ENCODE measurements at regions not wholly inside any gene's neighbourhood (a gene's known extent, or its start where the extent isn't known, plus 50 kb on each side); places are given as distances from the start of the nearest gene placed in this dataset.

DNA sequence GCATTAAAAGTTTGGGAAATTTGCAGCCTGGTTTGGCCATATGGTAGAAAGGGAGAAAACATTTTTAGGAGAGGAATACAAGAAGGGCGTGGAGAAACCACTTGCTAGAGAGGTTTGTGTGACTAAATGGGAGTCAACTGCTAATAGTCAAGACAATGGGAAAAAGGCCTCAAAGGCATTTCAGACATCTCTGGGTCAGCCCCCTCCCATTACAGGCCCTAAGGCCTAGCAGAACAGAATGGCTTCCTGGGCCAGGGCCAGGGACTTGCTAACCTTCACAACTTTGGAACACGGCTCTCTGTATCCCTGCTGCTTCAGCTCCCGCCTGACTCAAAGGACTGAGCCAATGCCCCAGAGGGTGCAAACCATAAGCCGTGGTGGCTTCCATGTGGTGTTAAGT, 752.3 kb upstream of the ADAMTS5 start:
- ChIA-PET POLR2A (no interaction called here), CTCF (no interaction called here)
- no peak for DNase-seq (ENCODE audit: extremely low spot score)
- TF ChIP-seq CTCF (IDR thresholded peaks at IDR 0.05; ENCODE audit: control extremely low read depth, extremely low read depth, low read depth, missing control alignments): no peak

GRCh38 chr21:27715131-27715530, 748.2 kb upstream of the ADAMTS5 start:
- ChIA-PET POLR2A (no interaction called here), CTCF (no interaction called here)
- no peak for TF ChIP-seq CTCF (IDR thresholded peaks at IDR 0.05; ENCODE audit: control extremely low read depth, extremely low read depth, low read depth, missing control alignments)
- no peak for DNase-seq (ENCODE audit: extremely low spot score)

DNA sequence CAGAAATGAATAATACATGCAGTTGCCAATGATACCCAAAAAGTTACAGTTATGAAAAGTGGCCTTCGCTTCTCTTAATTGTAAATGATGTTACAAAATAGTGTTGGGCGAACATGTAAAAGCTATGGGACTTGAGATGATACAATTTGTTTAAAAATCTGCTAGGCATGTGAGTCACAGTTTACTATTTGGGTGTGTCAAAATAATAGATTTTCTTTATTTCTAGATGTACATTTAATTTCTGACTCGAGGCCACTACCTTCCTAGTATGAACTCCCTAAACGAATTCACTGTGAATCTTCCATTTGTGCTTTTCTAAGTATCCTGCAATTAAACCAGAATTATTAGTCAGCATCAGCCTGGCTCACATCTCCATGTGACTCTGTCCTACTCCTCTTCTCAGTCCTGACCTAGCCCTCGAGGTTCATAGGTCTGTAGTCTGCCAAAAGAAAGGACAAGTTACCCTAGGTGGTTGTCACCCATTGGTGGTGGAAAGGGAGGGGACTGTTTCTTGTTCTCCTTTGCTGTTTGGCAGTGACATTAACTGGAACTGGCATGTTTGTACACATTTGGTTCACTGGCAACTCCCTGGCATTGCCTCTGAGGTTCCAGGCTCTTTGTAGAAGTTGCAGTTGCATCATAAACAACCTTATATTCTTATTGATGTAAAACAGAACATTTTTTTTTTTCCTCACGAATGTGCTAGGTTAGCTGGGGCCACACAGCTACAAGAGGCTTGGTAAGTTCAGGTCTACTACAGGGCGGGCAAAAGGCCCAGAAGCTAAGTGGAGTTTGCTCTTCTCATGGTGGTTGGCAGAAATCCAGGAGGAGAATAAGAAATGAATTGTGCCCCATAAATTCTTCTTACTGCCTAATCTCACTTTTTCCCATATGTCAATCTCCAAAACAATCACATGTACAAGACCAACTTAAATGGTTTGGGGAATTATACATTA, 746.5 kb upstream of the ADAMTS5 start:
- ChIA-PET POLR2A (no interaction called here), CTCF (interaction anchor here (1.1 to 1.3 kb wide), 3 partner anchors 10 to 13 kb away, joined by 3 to 4 read pairs (median 4); no protein-coding TSS in a partner anchor)
- TF ChIP-seq CTCF (IDR thresholded peaks at IDR 0.05; ENCODE audit: control extremely low read depth, extremely low read depth, low read depth, missing control alignments): no peak
- no peak for DNase-seq (ENCODE audit: extremely low spot score)

- ChIA-PET CTCF (interaction anchor here (1.1 to 2.4 kb wide), 2 partner anchors 8 to 1041 kb away, joined by 4 to 10 read pairs; no protein-coding TSS in a partner anchor), POLR2A (no interaction called here)
- no peak for DNase-seq (ENCODE audit: extremely low spot score)
- TF ChIP-seq CTCF (IDR thresholded peaks at IDR 0.05; ENCODE audit: control extremely low read depth, extremely low read depth, low read depth, missing control alignments): no peak
Observed at GRCh38 chr21:27704567-27705166, 737.8 kb upstream of the ADAMTS5 start.

DNA sequence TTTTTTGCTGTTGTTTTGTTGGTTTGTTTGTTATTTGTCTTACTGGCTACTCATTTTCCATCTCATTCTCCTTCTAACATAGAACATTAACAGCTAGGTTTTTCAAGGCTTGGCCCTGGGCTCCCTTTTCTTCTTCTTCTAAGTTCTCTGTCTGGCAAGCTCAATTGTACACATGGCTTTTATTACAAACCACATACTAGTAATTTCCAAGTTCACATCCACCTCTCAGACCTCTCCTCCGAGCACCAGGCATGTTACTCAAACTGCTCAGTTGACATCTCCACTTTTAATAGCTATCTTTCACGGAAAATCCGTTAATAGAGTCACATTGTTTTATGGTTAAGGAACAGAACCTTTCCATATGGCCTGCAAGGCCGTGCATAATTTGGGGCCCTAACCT, 736.9 kb upstream of the ADAMTS5 start:
- no peak for TF ChIP-seq CTCF (IDR thresholded peaks at IDR 0.05; ENCODE audit: control extremely low read depth, extremely low read depth, low read depth, missing control alignments)
- ChIA-PET POLR2A (no interaction called here), CTCF (interaction anchor here (0.9 to 2.4 kb wide), 3 partner anchors 9 to 1042 kb away, joined by 3 to 10 read pairs (median 4); no protein-coding TSS in a partner anchor)
- no peak for DNase-seq (ENCODE audit: extremely low spot score)

DNA sequence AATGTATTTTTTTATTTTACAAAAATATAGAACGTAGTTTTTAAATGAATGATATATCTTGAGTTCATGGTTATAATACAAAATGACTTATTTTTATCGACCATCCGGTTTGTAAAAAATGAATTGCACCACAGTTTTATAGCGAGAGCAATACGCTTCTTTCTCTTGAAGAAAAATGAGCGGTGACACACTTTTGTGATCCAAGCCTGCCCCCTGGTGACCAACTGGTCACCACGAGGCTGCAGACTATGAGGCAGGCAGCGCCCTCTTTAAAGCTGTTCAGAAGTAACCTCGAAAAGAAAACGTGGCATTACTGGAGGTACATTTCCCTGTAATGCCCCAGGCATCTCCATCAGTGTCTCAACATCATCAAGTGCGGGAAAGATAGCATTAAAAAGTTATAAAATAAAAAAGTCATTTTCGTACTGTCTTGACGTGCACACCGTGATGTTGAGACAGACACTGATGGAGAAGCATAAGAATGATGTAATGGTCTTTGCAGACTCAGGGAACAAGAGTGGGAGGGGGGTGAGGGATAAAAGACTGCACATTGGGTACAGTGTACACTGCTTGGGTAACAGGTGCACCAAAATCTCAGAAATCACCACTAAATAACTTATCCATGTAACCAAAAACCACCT, 734.2 kb upstream of the ADAMTS5 start:
- DNase-seq (ENCODE audit: extremely low spot score): peak; percentile 17
- ChIA-PET POLR2A (no interaction called here), CTCF (interaction anchor here (0.6 to 2.7 kb wide), 14 partner anchors 12 to 1044 kb away, joined by 3 to 11 read pairs (median 4); no protein-coding TSS in a partner anchor)
- peak; percentile 79 for TF ChIP-seq CTCF (IDR thresholded peaks at IDR 0.05; ENCODE audit: control extremely low read depth, extremely low read depth, low read depth, missing control alignments)
